Osteoblast (primary cell): ENCODE measurements at regions not wholly inside any gene's neighbourhood (a gene's known extent, or its start where the extent isn't known, plus 50 kb on each side); places are given as distances from the start of the nearest gene placed in this dataset.

ENCODE experiments used
- DNase-seq: peaks from one replicate; pipeline ENCODE4 v3.0.0; 2011; ENCODE audit warnings: low spot score, mixed read lengths; ENCODE audit not compliant: insufficient read length; ENCODE audit errors: missing footprints
- H2AFZ ChIP-seq: 2 replicates; pipeline ENCODE4 v1.6.0; 2011; ENCODE audit warnings: mild to moderate bottlenecking, low read length
- H3K27ac ChIP-seq: 2 replicates; pipeline ENCODE4 v1.5.1; 2011; ENCODE audit warnings: mild to moderate bottlenecking, low read depth, low read length, moderate library complexity
- H3K27me3 ChIP-seq: 2 replicates; pipeline ENCODE4 v1.6.0; 2012; ENCODE audit warnings: mild to moderate bottlenecking, control low read depth, inconsistent platforms, low read length, moderate library complexity; ENCODE audit not compliant: insufficient read depth
- H3K36me3 ChIP-seq: 2 replicates; pipeline ENCODE4 v1.5.1; 2011; ENCODE audit warnings: mild to moderate bottlenecking, low read length, control low read depth, moderate library complexity; ENCODE audit not compliant: insufficient read depth
- H3K4me1 ChIP-seq: 2 replicates; pipeline ENCODE4 v1.5.1; 2011; ENCODE audit warnings: mild to moderate bottlenecking, low read length, control low read depth, moderate library complexity; ENCODE audit not compliant: insufficient read depth
- H3K4me2 ChIP-seq: 2 replicates; pipeline ENCODE4 v1.6.0; 2011; ENCODE audit warnings: mild to moderate bottlenecking, low read length; ENCODE audit not compliant: insufficient read depth
- H3K4me3 ChIP-seq: fragments of 200-600 bp; sonication (generic); 3 replicates; pipeline ENCODE4 v1.5.1; 2012; ENCODE audit warnings: mild to moderate bottlenecking, low read length, inconsistent platforms; ENCODE audit not compliant: insufficient read depth
- H3K79me2 ChIP-seq: 2 replicates; pipeline ENCODE4 v1.6.0; 2012; ENCODE audit warnings: mild to moderate bottlenecking, low read length, control low read depth, inconsistent platforms; ENCODE audit not compliant: insufficient read depth
- H3K9me3 ChIP-seq: 2 replicates; pipeline ENCODE4 v1.5.1; 2011; ENCODE audit warnings: low read depth, low read length, control low read depth
- H4K20me1 ChIP-seq: 2 replicates; pipeline ENCODE4 v1.6.0; 2012; ENCODE audit warnings: mild to moderate bottlenecking, low read length, control low read depth; ENCODE audit not compliant: insufficient read depth
- CTCF ChIP-seq: IDR thresholded peaks from 2 replicates; pipeline ENCODE4 v1.5.1; 2011; ENCODE audit warnings: mild to moderate bottlenecking, low read depth, low read length, moderate library complexity; ENCODE audit errors: extremely low read depth

DNA sequence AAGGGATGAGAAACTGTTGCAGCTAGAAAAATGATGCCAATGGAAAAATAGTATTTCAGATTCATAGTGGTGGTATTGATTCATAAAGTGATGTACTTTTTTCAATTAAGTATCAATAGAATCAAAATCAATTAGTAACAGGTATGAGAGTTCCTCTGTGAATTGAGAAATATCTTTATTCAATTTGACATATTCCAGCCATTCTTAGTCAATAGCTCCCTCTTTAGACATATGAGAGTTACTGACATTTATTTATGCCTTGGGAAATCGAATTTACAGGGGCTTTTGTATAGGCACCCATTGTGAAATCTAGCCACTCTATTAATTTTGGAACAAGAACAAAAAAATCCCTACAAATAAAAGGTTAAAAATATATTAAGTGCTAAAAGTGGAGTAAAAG lies 386.9 kb upstream of the CNTN3 start:
- no peaks in the 10 kb centered on the region for H3K79me2 ChIP-seq
- H3K4me3 ChIP-seq = no peak overlapping the region
- TF ChIP-seq CTCF = no peak
- no peak for DNase-seq
- H3K27me3 ChIP-seq = no peaks in the 10 kb centered on the region
- no peak overlapping the region for H3K27ac ChIP-seq
- no peaks in the 10 kb centered on the region for H3K4me1 ChIP-seq
- no peak overlapping the region for H3K4me2 ChIP-seq
- no peaks in the 10 kb centered on the region for H3K36me3 ChIP-seq
- H4K20me1 ChIP-seq = no peaks in the 10 kb centered on the region
- H2AFZ ChIP-seq = no peak overlapping the region
- no peaks in the 10 kb centered on the region for H3K9me3 ChIP-seq

DNA sequence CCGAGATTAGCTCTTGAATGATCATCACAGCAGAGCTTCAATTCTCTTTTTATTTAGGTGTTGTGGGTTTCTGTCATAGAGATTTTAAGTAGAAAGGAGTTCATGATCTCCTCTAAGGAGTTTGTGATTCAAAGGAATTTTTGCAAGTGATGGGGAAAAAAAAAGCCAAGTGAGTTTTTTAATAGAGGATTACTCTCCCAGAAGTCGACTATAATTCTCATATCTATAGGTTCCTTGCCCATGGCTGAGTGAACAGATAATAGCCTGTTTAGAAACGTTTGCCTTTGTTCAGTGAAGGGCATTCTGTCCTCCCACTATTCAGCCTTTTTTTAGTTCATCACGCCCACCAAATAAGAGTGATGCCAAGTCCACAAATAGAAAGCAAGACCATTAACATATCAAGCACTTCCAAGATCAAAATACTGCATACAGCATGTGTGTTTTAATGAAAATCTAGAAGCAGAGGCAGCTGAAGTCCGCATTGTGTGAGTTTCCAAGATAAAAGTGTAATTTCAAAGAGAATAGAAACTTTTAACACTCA lies 398.4 kb upstream of the CNTN3 start:
- Histone ChIP-seq H3K4me3 (no peak overlapping the region), H2AFZ (no peak overlapping the region), H3K4me1 (no peaks in the 10 kb centered on the region), H3K36me3 (no peaks in the 10 kb centered on the region), H3K4me2 (no peak overlapping the region), H3K27me3 (no peaks in the 10 kb centered on the region), H3K79me2 (no peaks in the 10 kb centered on the region), H3K27ac (no peak overlapping the region), H4K20me1 (no peaks in the 10 kb centered on the region), H3K9me3 (no peaks in the 10 kb centered on the region)
- TF ChIP-seq CTCF = no peak
- no peak for DNase-seq

DNA sequence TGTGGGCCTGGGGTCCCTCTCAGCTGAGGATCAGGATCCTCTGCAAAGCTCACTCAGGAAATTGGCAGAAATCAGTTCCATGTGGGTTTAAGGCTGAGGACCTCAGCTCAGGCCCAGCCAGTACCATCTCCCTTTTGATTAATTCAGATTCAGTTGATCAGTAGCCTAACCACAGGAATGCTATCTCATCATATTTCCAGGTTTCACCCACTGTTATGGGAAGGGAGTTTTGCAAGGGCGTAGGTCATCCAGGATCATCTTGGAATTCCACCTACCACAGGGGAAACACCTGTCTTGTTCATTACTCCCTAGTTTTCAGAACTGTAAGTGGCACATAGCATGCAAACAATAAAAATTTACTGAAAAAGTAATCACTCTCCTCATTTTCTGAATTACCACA lies 399.5 kb upstream of the CNTN3 start:
- H3K79me2 ChIP-seq = no peaks in the 10 kb centered on the region

DNA sequence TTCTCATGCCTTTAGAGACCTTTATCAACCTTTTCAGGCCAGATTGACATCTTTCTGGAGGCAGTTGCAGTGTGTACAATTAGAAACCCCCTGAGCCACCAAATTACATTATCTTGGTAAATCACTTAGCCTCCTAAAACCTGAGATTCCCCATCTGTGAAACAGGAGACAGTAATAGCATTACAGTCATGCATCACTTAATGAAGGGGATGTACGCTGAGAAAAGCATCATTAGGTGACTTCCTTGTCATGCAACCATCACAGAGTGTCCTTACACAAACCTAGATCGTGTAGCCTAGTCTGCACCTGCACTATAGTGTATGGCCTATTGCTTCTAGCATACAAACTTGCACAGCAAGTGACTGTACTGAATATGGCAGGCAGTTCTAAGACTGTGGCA lies 400.8 kb upstream of the CNTN3 start:
- Histone ChIP-seq H4K20me1 (no peaks in the 10 kb centered on the region), H3K36me3 (no peaks in the 10 kb centered on the region), H3K9me3 (no peaks in the 10 kb centered on the region), H3K79me2 (no peaks in the 10 kb centered on the region), H3K27me3 (no peaks in the 10 kb centered on the region), H2AFZ (no peak overlapping the region), H3K4me1 (no peaks in the 10 kb centered on the region), H3K4me2 (no peak overlapping the region), H3K27ac (no peak overlapping the region), H3K4me3 (no peak overlapping the region)
- no peak for TF ChIP-seq CTCF
- no peak for DNase-seq

More for the DNA sequence above, 399.5 kb upstream of the CNTN3 start:
- H3K9me3 ChIP-seq = no peaks in the 10 kb centered on the region
- H3K36me3 ChIP-seq = no peaks in the 10 kb centered on the region
- TF ChIP-seq CTCF = no peak
- no peaks in the 10 kb centered on the region for H3K4me1 ChIP-seq
- H3K27me3 ChIP-seq = no peaks in the 10 kb centered on the region
- no peaks in the 10 kb centered on the region for H4K20me1 ChIP-seq
- H3K4me2 ChIP-seq = no peak overlapping the region
- no peak for DNase-seq
- H3K27ac ChIP-seq = no peak overlapping the region
- no peak overlapping the region for H2AFZ ChIP-seq
- H3K4me3 ChIP-seq = no peak overlapping the region
